HepG2 (cell line): ENCODE measurements at regions not wholly inside any gene's neighbourhood (a gene's known extent, or its start where the extent isn't known, plus 50 kb on each side); places are given as distances from the start of the nearest gene placed in this dataset.
A peak's percentile ranks its signal among the peaks of the same experiment; 100 is the strongest.

Experiments
- ATF6 ChIP-seq: sonication (generic); formaldehyde crosslinking; conservative IDR thresholded peaks from 2 replicates; pipeline ENCODE4 v1.4.0; 2020; ENCODE audit warnings: missing genetic modification reagents
- HNF4A ChIP-seq: sonication (generic); formaldehyde crosslinking; IDR thresholded peaks from 2 replicates; pipeline ENCODE4 v1.4.0; 2020; ENCODE audit warnings: missing genetic modification reagents
- HNRNPUL1 ChIP-seq: fragments of 200-400 bp; formaldehyde crosslinking; IDR thresholded peaks from 2 replicates; pipeline ENCODE4 v1.6.1; 2017; ENCODE audit warnings: low read depth, mild to moderate bottlenecking, low read length, moderate library complexity
- KDM1A ChIP-seq: IDR thresholded peaks from 2 replicates; pipeline ENCODE4 v1.6.1; 2016; ENCODE audit warnings: missing compliant biosample characterization
- KDM2A ChIP-seq: sonication (generic); formaldehyde crosslinking; IDR thresholded peaks from 2 replicates; pipeline ENCODE4 v1.4.0; 2020; ENCODE audit warnings: low read depth, missing genetic modification reagents, borderline replicate concordance
- KLF11 ChIP-seq: IDR thresholded peaks from 2 replicates; pipeline ENCODE4 v1.6.1; 2016; ENCODE audit warnings: missing compliant biosample characterization
- MIER2 ChIP-seq: IDR thresholded peaks from 2 replicates; pipeline ENCODE4 v1.6.1; 2016; ENCODE audit warnings: missing biosample characterization, missing genetic modification reagents
- MXI1 ChIP-seq: IDR thresholded peaks from 3 replicates; pipeline ENCODE4 v1.6.1; 2012; ENCODE audit warnings: low read depth, low read length, inconsistent platforms, borderline replicate concordance
- NFIC ChIP-seq: IDR thresholded peaks from 2 replicates; pipeline ENCODE4 v1.6.1; 2012; ENCODE audit warnings: mild to moderate bottlenecking, low read length, inconsistent platforms
- RNF219 ChIP-seq: sonication (generic); formaldehyde crosslinking; IDR thresholded peaks from 2 replicates; pipeline ENCODE4 v1.5.0; 2020; ENCODE audit warnings: mild to moderate bottlenecking, missing genetic modification reagents
- STAT5B ChIP-seq: sonication (generic); formaldehyde crosslinking; IDR thresholded peaks from 2 replicates; pipeline ENCODE4 v1.4.0; 2020; ENCODE audit warnings: missing genetic modification reagents
- STAT6 ChIP-seq: sonication (generic); formaldehyde crosslinking; IDR thresholded peaks from 2 replicates; pipeline ENCODE4 v1.4.0; 2020; ENCODE audit warnings: missing genetic modification reagents, mild to moderate bottlenecking, borderline replicate concordance
- TOE1 ChIP-seq: sonication (generic); formaldehyde crosslinking; IDR thresholded peaks from 2 replicates; pipeline ENCODE4 v1.4.0; 2020; ENCODE audit warnings: mild to moderate bottlenecking, missing genetic modification reagents
- ZBTB21 ChIP-seq: sonication (generic); formaldehyde crosslinking; IDR thresholded peaks from 2 replicates; pipeline ENCODE4 v1.4.0; 2020; ENCODE audit warnings: missing genetic modification reagents
- ZNF160 ChIP-seq: sonication (generic); formaldehyde crosslinking; IDR thresholded peaks from 2 replicates; pipeline ENCODE4 v1.8.0; 2022; ENCODE audit warnings: mild to moderate bottlenecking, inconsistent platforms, missing genetic modification reagents
- ZNF318 ChIP-seq: sonication (generic); formaldehyde crosslinking; IDR thresholded peaks from 2 replicates; pipeline ENCODE4 v1.4.0; 2020; ENCODE audit warnings: mild to moderate bottlenecking, missing genetic modification reagents
- ZNF780A ChIP-seq: sonication (generic); formaldehyde crosslinking; IDR thresholded peaks from 2 replicates; pipeline ENCODE4 v1.8.0; 2022; ENCODE audit warnings: mild to moderate bottlenecking, missing genetic modification reagents, moderate library complexity

- TF ChIP-seq KLF11 (CRISPR knock-in tag) (no peak), MXI1 (no peak), MIER2 (CRISPR knock-in tag) (no peak), ZBTB21 (CRISPR knock-in tag) (no peak), KDM1A (CRISPR knock-in tag) (no peak), ZNF160 (CRISPR knock-in tag) (no peak), ZNF780A (CRISPR knock-in tag) (no peak), STAT5B (CRISPR knock-in tag) (no peak), STAT6 (no peak), HNF4A (CRISPR knock-in tag) (peak; percentile 74), TOE1 (CRISPR knock-in tag) (no peak), HNRNPUL1 (no peak), KDM2A (CRISPR knock-in tag) (no peak), ZNF318 (CRISPR knock-in tag) (no peak), NFIC (peak; percentile 48; the same call in 1 of the 2 replicates), ATF6 (CRISPR knock-in tag) (no peak), RNF219 (CRISPR knock-in tag) (no peak)
These were observed 138.9 kb upstream of the PHYHIPL start (continued) for GRCh38 chr10:59037506-59037905.
